ENCODE measurements at regions not wholly inside any gene's neighbourhood (a gene's known extent, or its start where the extent isn't known, plus 50 kb on each side); places are given as distances from the start of the nearest gene placed in this dataset.

DNA sequence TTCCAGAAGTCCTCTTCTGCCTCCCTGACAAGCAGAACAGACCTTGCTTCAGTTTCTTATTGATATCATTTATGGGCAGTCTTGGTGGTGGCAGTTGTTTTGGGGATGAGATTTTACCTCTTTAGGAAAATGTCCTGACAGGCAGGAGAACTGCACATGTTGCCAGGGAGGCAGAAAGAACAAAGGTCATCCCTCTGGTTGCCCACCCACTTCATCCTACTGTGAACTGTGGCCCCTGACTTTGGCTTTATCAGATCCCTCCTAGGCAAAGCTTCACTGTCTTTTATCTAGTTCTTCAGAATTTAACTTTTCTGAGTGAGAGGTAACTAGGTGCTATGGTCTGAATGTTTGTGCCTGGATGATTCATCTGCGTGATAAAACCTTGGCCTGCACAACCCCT lies 2071.3 kb upstream of the CELF4 start:
- H3K27me3 ChIP-seq (ENCODE audit: insufficient read depth) = no peaks in the 10 kb centered on the region
- Mint-ChIP-seq H3K36me3 (ENCODE audit: low read depth) (no peaks in the 10 kb centered on the region), H3K4me1 (peaks cover 3% of the 10 kb centered on the region; the same call in 1 of the 3 replicates), H3K27me3 (ENCODE audit: insufficient read depth, low read depth, poor library complexity) (peaks cover 2% of the 10 kb centered on the region), H3K9me3 (no peaks in the 10 kb centered on the region), H3K4me3 (no peak overlapping the region), H3K27ac (no peak overlapping the region)
- H3K36me3 ChIP-seq (ENCODE audit: insufficient read depth) = no peaks in the 10 kb centered on the region
- ATAC-seq (no peak), DNase-seq (ENCODE audit: low spot score) (no peak)
- no peak overlapping the region for H3K27ac ChIP-seq (ENCODE audit: low read depth)
- no peak overlapping the region for H3K4me2 ChIP-seq
- H3K9me2 ChIP-seq (ENCODE audit: insufficient read depth) = no peaks in the 10 kb centered on the region
- H2AFZ ChIP-seq = no peak overlapping the region
- no peak overlapping the region for H3K4me3 ChIP-seq
- no peaks in the 10 kb centered on the region for H3K79me2 ChIP-seq (replicated peaks; ENCODE audit: insufficient read depth)
- H4K20me1 ChIP-seq (replicated peaks; ENCODE audit: insufficient read depth) = no peaks in the 10 kb centered on the region
- H3K4me1 ChIP-seq (ENCODE audit: insufficient read depth) = peaks cover 4% of the 10 kb centered on the region
- H3F3A ChIP-seq (replicated peaks; ENCODE audit: low read depth) = no peaks in the 10 kb centered on the region
- no peak for TF ChIP-seq NANOG (IDR thresholded peaks at IDR 0.05; ENCODE audit: borderline replicate concordance)
- no peak for TF ChIP-seq ZNF114 (CRISPR knock-in tag; IDR thresholded peaks at IDR 0.05)
- no peak for TF ChIP-seq JUNB (IDR thresholded peaks at IDR 0.05; ENCODE audit: unreplicated experiment)
- TF ChIP-seq, protein P1, sequence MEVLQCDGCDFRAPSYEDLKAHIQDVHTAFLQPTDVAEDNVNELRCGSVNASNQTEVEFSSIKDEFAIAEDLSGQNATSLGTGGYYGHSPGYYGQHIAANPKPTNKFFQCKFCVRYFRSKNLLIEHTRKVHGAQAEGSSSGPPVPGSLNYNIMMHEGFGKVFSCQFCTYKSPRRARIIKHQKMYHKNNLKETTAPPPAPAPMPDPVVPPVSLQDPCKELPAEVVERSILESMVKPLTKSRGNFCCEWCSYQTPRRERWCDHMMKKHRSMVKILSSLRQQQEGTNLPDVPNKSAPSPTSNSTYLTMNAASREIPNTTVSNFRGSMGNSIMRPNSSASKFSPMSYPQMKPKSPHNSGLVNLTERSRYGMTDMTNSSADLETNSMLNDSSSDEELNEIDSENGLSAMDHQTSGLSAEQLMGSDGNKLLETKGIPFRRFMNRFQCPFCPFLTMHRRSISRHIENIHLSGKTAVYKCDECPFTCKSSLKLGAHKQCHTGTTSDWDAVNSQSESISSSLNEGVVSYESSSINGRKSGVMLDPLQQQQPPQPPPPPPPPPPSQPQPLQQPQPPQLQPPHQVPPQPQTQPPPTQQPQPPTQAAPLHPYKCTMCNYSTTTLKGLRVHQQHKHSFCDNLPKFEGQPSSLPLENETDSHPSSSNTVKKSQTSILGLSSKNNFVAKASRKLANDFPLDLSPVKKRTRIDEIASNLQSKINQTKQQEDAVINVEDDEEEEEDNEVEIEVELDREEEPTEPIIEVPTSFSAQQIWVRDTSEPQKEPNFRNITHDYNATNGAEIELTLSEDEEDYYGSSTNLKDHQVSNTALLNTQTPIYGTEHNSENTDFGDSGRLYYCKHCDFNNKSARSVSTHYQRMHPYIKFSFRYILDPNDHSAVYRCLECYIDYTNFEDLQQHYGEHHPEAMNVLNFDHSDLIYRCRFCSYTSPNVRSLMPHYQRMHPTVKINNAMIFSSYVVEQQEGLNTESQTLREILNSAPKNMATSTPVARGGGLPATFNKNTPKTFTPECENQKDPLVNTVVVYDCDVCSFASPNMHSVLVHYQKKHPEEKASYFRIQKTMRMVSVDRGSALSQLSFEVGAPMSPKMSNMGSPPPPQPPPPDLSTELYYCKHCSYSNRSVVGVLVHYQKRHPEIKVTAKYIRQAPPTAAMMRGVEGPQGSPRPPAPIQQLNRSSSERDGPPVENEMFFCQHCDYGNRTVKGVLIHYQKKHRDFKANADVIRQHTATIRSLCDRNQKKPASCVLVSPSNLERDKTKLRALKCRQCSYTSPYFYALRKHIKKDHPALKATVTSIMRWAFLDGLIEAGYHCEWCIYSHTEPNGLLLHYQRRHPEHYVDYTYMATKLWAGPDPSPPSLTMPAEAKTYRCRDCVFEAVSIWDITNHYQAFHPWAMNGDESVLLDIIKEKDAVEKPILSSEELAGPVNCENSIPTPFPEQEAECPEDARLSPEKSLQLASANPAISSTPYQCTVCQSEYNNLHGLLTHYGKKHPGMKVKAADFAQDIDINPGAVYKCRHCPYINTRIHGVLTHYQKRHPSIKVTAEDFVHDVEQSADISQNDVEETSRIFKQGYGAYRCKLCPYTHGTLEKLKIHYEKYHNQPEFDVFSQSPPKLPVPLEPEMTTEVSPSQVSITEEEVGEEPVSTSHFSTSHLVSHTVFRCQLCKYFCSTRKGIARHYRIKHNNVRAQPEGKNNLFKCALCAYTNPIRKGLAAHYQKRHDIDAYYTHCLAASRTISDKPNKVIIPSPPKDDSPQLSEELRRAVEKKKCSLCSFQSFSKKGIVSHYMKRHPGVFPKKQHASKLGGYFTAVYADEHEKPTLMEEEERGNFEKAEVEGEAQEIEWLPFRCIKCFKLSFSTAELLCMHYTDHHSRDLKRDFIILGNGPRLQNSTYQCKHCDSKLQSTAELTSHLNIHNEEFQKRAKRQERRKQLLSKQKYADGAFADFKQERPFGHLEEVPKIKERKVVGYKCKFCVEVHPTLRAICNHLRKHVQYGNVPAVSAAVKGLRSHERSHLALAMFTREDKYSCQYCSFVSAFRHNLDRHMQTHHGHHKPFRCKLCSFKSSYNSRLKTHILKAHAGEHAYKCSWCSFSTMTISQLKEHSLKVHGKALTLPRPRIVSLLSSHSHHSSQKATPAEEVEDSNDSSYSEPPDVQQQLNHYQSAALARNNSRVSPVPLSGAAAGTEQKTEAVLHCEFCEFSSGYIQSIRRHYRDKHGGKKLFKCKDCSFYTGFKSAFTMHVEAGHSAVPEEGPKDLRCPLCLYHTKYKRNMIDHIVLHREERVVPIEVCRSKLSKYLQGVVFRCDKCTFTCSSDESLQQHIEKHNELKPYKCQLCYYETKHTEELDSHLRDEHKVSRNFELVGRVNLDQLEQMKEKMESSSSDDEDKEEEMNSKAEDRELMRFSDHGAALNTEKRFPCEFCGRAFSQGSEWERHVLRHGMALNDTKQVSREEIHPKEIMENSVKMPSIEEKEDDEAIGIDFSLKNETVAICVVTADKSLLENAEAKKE (CRISPR knock-in tag; IDR thresholded peaks at IDR 0.05) = no peak
- TF ChIP-seq POLR2AphosphoS5 (IDR thresholded peaks at IDR 0.05; ENCODE audit: low read depth) = no peak
- TF ChIP-seq, protein P2, sequence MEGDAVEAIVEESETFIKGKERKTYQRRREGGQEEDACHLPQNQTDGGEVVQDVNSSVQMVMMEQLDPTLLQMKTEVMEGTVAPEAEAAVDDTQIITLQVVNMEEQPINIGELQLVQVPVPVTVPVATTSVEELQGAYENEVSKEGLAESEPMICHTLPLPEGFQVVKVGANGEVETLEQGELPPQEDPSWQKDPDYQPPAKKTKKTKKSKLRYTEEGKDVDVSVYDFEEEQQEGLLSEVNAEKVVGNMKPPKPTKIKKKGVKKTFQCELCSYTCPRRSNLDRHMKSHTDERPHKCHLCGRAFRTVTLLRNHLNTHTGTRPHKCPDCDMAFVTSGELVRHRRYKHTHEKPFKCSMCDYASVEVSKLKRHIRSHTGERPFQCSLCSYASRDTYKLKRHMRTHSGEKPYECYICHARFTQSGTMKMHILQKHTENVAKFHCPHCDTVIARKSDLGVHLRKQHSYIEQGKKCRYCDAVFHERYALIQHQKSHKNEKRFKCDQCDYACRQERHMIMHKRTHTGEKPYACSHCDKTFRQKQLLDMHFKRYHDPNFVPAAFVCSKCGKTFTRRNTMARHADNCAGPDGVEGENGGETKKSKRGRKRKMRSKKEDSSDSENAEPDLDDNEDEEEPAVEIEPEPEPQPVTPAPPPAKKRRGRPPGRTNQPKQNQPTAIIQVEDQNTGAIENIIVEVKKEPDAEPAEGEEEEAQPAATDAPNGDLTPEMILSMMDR (conservative IDR thresholded peaks at IDR 0.05; ENCODE audit: low read depth in 2 of 2) = no peak
- TF ChIP-seq, protein P3, sequence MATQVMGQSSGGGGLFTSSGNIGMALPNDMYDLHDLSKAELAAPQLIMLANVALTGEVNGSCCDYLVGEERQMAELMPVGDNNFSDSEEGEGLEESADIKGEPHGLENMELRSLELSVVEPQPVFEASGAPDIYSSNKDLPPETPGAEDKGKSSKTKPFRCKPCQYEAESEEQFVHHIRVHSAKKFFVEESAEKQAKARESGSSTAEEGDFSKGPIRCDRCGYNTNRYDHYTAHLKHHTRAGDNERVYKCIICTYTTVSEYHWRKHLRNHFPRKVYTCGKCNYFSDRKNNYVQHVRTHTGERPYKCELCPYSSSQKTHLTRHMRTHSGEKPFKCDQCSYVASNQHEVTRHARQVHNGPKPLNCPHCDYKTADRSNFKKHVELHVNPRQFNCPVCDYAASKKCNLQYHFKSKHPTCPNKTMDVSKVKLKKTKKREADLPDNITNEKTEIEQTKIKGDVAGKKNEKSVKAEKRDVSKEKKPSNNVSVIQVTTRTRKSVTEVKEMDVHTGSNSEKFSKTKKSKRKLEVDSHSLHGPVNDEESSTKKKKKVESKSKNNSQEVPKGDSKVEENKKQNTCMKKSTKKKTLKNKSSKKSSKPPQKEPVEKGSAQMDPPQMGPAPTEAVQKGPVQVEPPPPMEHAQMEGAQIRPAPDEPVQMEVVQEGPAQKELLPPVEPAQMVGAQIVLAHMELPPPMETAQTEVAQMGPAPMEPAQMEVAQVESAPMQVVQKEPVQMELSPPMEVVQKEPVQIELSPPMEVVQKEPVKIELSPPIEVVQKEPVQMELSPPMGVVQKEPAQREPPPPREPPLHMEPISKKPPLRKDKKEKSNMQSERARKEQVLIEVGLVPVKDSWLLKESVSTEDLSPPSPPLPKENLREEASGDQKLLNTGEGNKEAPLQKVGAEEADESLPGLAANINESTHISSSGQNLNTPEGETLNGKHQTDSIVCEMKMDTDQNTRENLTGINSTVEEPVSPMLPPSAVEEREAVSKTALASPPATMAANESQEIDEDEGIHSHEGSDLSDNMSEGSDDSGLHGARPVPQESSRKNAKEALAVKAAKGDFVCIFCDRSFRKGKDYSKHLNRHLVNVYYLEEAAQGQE (IDR thresholded peaks at IDR 0.05; ENCODE audit: unreplicated experiment) = no peak
- no peak for TF ChIP-seq ZNF331 (CRISPR knock-in tag; IDR thresholded peaks at IDR 0.05; ENCODE audit: low read depth)
- TF ChIP-seq EZH2 (IDR thresholded peaks at IDR 0.05; ENCODE audit: low read depth, unreplicated experiment) = no peak
- no peak for TF ChIP-seq STAT1 (IDR thresholded peaks at IDR 0.05; ENCODE audit: unreplicated experiment)
- TF ChIP-seq EZH2phosphoT487 (IDR thresholded peaks at IDR 0.05; ENCODE audit: unreplicated experiment) = no peak

All from GM23338 (cell line).